Prostate gland (tissue), 2 donors: ENCODE measurements at regions not wholly inside any gene's neighbourhood (a gene's known extent, or its start where the extent isn't known, plus 50 kb on each side); places are given as distances from the start of the nearest gene placed in this dataset.

Experiments used
- POLR2A ChIP-seq: fragments of 450-650 bp; IDR thresholded peaks from one replicate; pipeline ENCODE4 v1.6.1; 2016; ENCODE audit warnings: antibody characterized with exemption, mild to moderate bottlenecking
- TF ChIP-seq, protein P1 (sequence below), 4 experiments: fragments of 200-600 bp in 2 of 4; fragments of 450-650 bp in 2 of 4; sonication (generic) in 2 of 4; IDR thresholded peaks; 1 replicate in 3 of 4; 2 replicates in 1 of 4; pipeline ENCODE4 v1.5.1; 2016 to 2019; ENCODE audit warnings: antibody characterized with exemption in 4 of 4, mild to moderate bottlenecking in 2 of 4, moderate library complexity in 2 of 4

DNA sequence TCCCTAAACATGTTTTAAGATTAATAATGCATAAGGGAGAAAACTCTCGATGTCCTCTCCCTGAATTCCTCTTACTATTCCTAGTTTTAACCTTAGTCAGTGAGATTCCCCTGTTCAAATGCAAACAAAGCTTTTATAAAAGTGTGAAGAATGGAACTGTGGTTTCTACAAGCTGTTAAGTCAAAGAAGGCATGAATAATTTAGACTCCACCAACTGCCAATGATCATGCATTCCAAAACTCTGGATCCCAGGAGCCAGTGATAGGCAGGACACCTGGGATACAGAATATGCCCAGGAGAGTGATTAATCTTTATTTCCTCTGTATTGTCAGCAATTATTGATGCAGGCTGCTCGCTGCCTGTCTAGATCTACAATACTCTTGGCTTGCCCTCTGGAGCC is 190.3 kb upstream of the ATF7IP start:
- TF ChIP-seq, protein P1, sequence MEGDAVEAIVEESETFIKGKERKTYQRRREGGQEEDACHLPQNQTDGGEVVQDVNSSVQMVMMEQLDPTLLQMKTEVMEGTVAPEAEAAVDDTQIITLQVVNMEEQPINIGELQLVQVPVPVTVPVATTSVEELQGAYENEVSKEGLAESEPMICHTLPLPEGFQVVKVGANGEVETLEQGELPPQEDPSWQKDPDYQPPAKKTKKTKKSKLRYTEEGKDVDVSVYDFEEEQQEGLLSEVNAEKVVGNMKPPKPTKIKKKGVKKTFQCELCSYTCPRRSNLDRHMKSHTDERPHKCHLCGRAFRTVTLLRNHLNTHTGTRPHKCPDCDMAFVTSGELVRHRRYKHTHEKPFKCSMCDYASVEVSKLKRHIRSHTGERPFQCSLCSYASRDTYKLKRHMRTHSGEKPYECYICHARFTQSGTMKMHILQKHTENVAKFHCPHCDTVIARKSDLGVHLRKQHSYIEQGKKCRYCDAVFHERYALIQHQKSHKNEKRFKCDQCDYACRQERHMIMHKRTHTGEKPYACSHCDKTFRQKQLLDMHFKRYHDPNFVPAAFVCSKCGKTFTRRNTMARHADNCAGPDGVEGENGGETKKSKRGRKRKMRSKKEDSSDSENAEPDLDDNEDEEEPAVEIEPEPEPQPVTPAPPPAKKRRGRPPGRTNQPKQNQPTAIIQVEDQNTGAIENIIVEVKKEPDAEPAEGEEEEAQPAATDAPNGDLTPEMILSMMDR (IDR thresholded peaks at IDR 0.05): no peak
- TF ChIP-seq POLR2A: no peak
